ENCODE measurements at regions not wholly inside any gene's neighbourhood (a gene's known extent, or its start where the extent isn't known, plus 50 kb on each side); places are given as distances from the start of the nearest gene placed in this dataset.

- DNase-seq, result peak in 1 of 3 donors; percentile 62
Observed at GRCh38 chr5:82808960-82809359, 268.2 kb downstream of the TMEM167A start.

GRCh38 chr5:82807021-82807420, 270.2 kb downstream of the TMEM167A start:
- peak in 1 of 3 donors; percentile 63 for DNase-seq

DNA sequence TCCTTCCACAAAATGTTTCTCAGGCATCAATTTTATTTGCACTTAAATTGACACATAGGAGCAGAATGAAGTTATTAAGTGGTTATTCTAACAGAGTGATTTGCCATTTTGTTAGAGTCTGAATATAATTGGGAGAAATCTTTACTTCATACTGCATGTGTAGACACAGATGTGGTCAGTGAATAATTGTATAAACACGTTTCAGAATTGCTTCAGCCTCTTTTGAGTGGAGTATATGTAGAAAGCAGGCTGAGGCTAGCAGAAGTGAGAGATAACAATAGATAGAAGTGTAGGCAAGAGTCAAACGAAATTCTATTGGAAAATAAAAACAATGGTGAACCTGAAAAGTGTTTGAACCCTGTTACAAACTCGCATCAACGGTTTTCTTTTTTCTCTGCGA, 270.7 kb downstream of the TMEM167A start:
- DNase-seq, result no peak

GRCh38 chr5:82804155-82804690, 273.0 kb downstream of the TMEM167A start:
- no peak for DNase-seq

DNA sequence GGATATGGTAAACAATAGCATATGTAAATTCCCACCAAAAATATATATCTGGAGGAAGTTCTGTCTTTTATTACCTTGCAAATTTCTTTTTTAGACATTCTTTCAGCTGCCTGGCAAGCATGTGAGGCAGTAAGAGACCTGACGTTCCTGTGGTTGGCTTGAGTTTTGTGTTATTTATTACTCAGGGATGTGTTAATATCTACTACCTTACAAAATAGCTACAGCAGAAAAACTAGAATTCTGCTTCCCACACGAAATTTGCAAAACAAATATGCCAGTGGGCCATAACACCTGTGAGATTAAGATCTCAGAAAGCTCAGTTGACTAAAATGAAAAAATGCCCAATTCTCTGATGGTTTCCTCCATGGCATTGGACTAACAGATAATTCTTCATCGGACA, 274.2 kb downstream of the TMEM167A start:
- DNase-seq, result no peak

DNA sequence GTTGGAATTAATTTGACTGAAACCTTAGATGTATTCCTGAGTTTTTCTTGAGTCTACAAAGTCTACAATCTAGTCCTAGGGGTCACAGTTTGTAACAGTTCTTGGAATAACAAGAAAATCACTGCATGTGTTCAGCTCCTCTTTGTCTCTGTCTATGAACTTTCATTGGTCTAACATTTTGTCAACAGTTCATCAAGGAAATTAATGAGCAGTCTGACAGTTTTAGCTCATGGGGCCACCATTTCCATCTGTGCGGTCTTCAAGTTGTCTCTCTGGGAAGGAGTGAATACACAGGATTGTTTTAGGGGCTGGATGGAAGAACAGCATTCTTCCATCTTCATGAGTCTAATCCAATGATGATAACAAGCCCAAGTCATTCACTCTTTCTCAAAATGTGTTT, 276.4 kb downstream of the TMEM167A start:
- DNase-seq, result no peak

DNA sequence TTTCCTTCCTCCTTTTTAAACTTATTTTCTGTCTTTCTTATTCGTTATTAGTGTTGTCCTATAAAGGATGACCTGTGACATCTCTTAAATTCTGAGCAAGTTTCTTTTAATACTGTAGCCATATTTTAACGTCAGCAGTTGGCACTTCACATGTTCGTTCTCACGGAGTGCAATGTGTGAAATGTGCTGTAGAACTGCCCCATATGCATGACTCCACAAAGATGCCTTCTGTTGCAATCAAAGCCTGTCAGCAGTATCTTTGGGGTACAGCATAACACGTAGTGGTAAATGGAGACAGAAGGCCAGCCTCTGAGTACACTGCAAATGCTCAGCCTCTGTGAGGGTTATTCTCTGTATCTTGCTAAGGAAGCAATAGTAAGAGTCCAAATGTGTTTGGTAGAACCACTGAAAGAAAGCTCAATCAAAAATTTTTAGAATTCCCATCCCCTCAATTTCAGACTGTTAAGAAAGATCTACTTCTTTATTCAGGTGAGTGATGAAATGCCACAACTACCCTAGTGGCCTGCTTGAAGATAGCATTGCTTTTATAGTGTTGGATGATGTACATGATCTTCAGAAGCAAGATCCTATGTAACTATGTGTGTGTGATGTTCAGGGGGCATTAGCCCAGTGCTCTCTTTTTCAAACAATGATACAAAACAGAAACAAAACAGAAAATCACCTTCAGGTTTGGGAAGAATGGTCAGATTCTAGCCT, 277.7 kb downstream of the TMEM167A start:
- no peak for DNase-seq

DNA sequence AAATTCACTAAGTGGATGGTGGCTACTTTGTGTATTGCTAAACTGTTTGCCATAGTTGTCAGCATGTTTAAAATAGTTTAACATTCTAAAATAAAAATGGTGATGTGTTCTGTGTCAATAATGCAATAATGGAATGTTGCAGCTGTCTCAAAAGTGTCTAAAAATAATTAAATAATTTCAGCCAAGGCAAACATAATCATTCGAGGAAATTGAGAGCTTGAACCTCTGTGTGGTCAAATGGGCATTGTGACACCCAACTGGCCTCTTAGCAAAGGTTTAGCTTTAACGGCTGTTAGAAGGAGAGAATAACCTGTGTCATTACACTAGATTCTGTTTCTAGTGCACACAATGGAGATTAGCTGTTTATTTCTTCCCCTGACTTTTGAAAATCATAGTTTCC, 278.5 kb downstream of the TMEM167A start:
- DNase-seq, result no peak

DNA sequence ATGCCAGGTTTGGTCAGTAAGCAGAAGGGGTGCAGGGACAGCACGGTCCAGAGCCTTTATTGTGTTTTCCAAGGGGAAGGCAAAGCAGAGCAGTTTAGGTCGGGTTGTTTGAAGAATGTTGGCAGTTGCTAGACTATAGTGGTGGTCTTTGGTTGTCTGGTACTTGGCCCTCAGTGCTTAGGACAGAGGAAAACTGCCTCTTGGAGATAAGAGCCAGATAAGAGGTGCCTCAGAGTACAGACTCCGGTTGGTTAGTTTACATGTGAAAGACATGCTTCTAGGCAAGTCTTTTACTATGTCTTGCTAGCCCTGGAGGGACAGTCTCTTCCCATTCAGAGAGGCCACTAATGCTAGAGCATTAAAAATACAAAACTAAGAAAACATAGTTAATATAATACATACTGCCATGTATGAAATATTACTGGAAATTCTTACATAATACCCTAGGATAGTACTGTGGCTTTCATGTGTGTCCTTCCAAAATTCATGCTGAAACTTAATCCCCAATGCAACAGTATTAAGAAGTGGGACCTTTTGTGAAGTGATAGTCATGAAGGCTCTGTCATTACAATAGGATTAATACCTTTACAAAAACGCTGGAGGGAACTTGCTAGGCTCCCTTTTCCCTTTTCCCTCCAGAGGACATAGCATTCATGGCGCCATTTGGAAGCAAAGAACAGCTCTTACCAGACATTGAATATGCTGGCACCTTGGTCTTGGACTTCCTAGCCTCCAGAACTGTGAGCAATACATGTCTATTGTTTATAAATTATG, 280.4 kb downstream of the TMEM167A start:
- no peak for DNase-seq

GRCh38 chr5:82794876-82795275, 282.3 kb downstream of the TMEM167A start:
- DNase-seq, result no peak

DNA sequence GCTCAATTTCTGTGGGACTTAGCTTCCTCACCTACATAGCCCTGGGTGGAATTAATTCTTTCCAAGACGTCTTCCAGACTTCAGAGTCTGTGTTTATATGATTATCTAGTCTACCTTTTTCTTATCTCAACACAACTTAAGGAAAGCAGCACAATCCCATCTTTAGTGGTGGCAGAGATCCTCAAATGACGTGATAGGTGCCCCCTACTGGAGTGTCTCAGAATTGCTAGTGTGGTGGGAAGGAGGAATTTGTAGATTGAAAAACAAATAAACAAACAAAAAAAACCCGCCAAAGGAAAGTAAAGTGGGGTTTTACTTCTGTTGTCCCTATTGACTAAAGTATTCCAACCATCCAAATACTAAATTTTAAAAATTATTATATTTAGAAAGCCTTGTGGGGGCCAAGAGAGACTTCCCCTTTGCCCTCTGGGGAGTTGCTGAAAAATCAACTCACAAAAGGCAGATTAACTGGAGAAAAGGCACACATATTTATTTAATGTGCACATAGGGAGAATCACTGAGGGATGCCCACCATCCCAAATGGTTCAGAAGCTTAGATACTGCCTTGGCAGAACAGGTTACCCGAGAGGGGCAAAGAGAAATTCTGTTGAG, 283.3 kb downstream of the TMEM167A start:
- no peak for DNase-seq

GRCh38 chr5:82792096-82792495, 285.1 kb downstream of the TMEM167A start:
- DNase-seq, result no peak

DNA sequence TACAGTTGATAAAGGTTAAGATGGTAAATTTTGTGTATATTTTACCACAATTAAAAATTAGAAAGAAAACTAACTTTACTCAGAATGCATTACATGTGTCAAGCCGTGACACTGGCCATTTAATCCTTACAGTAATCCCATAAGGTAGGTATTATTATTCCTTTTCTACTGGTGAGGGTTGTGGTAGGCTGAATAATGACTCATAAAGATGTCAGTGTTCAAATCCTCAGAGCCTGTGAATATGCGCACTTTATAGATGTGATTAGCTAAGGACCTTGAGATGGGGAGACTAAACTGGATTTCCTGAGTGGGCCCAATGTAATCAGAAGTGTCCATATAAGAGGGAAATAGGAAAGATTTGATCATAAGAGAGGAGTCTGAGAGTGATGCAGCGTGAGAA, 288.1 kb downstream of the TMEM167A start:
- no peak for DNase-seq

GRCh38 chr5:82786748-82787147, 290.4 kb downstream of the TMEM167A start:
- DNase-seq, result no peak

GRCh38 chr5:82785882-82786509, 291.2 kb downstream of the TMEM167A start:
- DNase-seq, result no peak

GRCh38 chr5:82785456-82785855, 291.7 kb downstream of the TMEM167A start:
- no peak for DNase-seq

DNA sequence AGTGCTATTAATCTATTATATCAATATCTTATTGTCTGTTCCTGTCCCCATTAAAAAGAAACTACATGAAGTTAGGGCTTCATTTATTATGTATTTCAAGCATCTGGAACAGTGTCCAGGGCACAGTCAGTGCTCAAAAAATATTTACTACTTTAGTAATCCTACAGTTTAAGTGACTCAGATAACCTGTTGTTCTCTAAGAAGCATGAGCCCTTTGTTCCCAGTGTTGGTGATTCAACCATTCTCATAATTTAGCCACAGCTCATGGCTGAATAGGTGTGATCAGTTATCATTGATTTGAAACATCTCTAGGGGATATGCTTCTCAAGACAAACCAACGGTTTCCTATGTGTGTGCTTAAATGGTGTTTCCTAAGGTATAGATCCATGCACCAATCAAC, 292.7 kb downstream of the TMEM167A start:
- no peak for DNase-seq

- no peak for DNase-seq
Observed at GRCh38 chr5:82777106-82777505, 300.1 kb downstream of the TMEM167A start.

DNA sequence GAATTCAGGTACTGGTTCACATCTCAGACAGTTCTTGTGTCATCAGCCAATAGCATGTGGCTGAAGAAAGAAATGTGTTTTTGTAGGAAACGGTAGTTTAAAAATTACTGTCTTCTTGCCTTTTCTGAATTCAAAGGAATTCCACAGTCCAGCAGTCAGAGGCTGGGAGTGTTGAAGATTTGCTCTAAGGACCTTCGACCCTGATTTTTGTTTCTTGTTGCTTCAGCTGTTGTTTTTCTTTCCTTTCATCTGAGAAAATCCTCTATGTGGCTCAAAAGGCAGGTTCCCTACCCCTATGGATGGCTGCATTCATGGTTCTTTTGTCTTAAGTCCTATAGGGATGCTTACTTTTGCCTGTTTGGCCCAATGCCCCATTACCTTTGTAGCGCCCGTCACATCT, 304.9 kb downstream of the TMEM167A start:
- no peak for DNase-seq

DNA sequence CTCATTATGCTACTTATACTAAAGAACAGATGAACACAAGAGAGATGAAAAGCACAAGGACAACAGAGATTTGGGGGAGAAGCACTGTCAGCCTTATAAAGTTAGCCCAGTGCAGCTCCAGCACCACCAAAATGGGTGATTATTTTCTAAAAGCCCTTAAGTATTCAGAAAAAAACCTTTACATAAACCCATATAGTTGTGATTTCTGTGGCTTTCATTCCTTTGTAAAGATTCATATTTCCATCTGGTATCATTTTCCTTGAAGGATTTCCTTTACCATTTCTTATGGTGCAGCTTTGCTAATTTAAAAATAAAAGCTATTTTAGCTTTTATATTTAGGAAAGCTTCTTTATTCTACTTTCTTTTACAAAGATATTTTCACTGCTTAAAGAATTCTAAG, 311.0 kb downstream of the TMEM167A start:
- DNase-seq, result no peak

- no peak for DNase-seq
Observed at GRCh38 chr5:82765765-82766164, 311.4 kb downstream of the TMEM167A start.

- DNase-seq, result no peak
Observed at GRCh38 chr5:82760856-82761255, 316.3 kb downstream of the TMEM167A start.
